Naive thymus-derived CD4-positive, alpha-beta T cell (primary cell): ENCODE measurements at regions not wholly inside any gene's neighbourhood (a gene's known extent, or its start where the extent isn't known, plus 50 kb on each side); places are given as distances from the start of the nearest gene placed in this dataset.

Experiments used
- ATAC-seq: fragments of 150-1000 bp; cut with Tn5 transposase; 2 replicates; pipeline ENCODE4 v1.10.0; 2021; ENCODE audit warnings: mild to moderate bottlenecking, moderate library complexity
- CTCF ChIA-PET: fragments of 350-600 bp; sonication (Branson Sonifier 250); formaldehyde crosslinking; loops from one replicate; lab custom pipeline; 2021; ENCODE audit warnings: antibody characterized with exemption; lab: Charles Lee
- POLR2A ChIA-PET: fragments of 350-600 bp; sonication (Branson Sonifier 250); formaldehyde crosslinking; loops from one replicate; lab custom pipeline; 2021; ENCODE audit warnings: antibody characterized with exemption, inconsistent platforms; lab: Charles Lee
- DNase-seq, 9 donors: peaks; one replicate each; pipeline versions ENCODE4 v3.0.0 to v3.0.0-alpha.2; 2020 to 2022; ENCODE audit warnings: mixed read lengths in 1 of 9
- H3K27ac ChIP-seq: one replicate; pipeline ENCODE4 v1.7.0; 2013; ENCODE audit warnings: mild to moderate bottlenecking, low read depth, low read length, moderate library complexity
- H3K27me3 ChIP-seq, 2 donors: one replicate each; pipeline ENCODE4 v1.7.0; 2013; ENCODE audit warnings: low read length in 2 of 2, mild to moderate bottlenecking in 2 of 2, moderate library complexity in 2 of 2; ENCODE audit not compliant: control insufficient read depth in 2 of 2, insufficient read depth in 2 of 2
- H3K36me3 ChIP-seq, 3 experiments: 1 replicate in 2 of 3; 2 replicates in 1 of 3; pipeline ENCODE4 v1.7.0; 2013; ENCODE audit warnings: low read length in 3 of 3, mild to moderate bottlenecking in 3 of 3, moderate library complexity in 1 of 3; ENCODE audit not compliant: insufficient read depth in 3 of 3, control insufficient read depth in 2 of 3
- H3K4me1 ChIP-seq, 2 donors: one replicate each; pipeline ENCODE4 v1.7.0; 2013; ENCODE audit warnings: low read length in 2 of 2, mild to moderate bottlenecking in 2 of 2, moderate library complexity in 1 of 2; ENCODE audit not compliant: control insufficient read depth in 2 of 2, insufficient read depth in 2 of 2
- H3K4me3 ChIP-seq: 2 replicates; pipeline ENCODE4 v1.7.0; 2013; ENCODE audit warnings: mild to moderate bottlenecking, low read length
- H3K9me3 ChIP-seq, 3 experiments: 1 replicate in 2 of 3; 2 replicates in 1 of 3; pipeline ENCODE4 v1.7.0; 2013; ENCODE audit warnings: low read length in 3 of 3; ENCODE audit not compliant: control insufficient read depth in 2 of 3
- H3K27ac Mint-ChIP-seq, 9 donors: one replicate each; pipeline ENCODE4 v1.8.0; 2020 to 2022; ENCODE audit warnings: mixed read lengths in 9 of 9, mild to moderate bottlenecking in 8 of 9, moderate library complexity in 5 of 9, inconsistent platforms in 2 of 9
- H3K27me3 Mint-ChIP-seq, 5 donors: one replicate each; pipeline ENCODE4 v1.8.0; 2021 to 2022; ENCODE audit warnings: mixed read lengths in 5 of 5, mild to moderate bottlenecking in 1 of 5
- H3K36me3 Mint-ChIP-seq, 5 donors: one replicate each; pipeline ENCODE4 v1.8.0; 2020 to 2022; ENCODE audit warnings: mixed read lengths in 5 of 5, mild to moderate bottlenecking in 3 of 5, inconsistent platforms in 1 of 5
- H3K4me1 Mint-ChIP-seq, 7 donors: one replicate each; pipeline ENCODE4 v1.8.0; 2020 to 2022; ENCODE audit warnings: mixed read lengths in 7 of 7, mild to moderate bottlenecking in 3 of 7, inconsistent platforms in 1 of 7
- H3K4me3 Mint-ChIP-seq, 10 donors: one replicate each; pipeline ENCODE4 v1.8.0; 2020 to 2022; ENCODE audit warnings: mild to moderate bottlenecking in 10 of 10, mixed read lengths in 10 of 10, moderate library complexity in 6 of 10, inconsistent platforms in 2 of 10
- H3K9me3 Mint-ChIP-seq, 11 donors: one replicate each; pipeline ENCODE4 v1.8.0; 2020 to 2022; ENCODE audit warnings: mixed read lengths in 11 of 11, mild to moderate bottlenecking in 4 of 11, inconsistent platforms in 1 of 11, moderate library complexity in 1 of 11
- intact Hi-C, 2 donors: fragments of 100-400 bp; cut with micrococcal nuclease; formaldehyde crosslinking; loops; one replicate each; pipeline ENCODE4 v1.15.1; 2023

DNA sequence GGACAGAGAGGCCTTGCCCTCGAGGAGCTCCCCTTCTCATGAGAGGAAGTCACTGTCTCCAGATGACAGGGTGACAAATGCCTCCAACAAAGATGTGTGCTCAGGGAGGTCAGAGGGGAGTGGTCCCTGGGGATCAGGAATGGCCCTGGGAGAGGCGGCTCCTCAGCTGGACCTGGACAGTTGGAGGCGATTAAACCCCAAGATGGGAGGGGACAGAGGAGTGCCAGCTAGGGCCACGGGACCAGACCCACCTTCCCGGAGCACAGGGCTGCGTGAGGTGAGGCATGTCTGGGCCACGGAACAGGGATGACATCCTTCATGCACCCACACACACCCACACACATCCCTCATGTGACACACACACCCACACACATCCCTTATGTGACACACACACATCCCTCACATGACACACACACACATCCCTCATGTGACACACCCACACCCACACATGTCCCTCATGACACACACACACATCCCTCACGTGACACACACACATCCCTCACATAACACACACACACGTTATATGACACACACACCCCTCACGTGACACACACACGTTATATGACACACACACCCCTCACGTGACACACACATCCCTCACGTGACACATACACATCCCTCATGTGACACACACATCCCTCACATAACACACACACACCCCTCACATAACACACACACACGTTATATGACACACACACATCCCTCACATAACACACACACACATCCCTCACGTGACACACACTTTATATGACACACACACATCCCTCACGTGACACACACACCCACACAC lies 57.4 kb upstream of the SLCO4A1 start:
- Mint-ChIP-seq H3K4me3 (no peak overlapping the region), H3K27me3 (peaks cover 20 to 43% (median 35%) of the 10 kb centered on the region in 5 donors), H3K27ac (no peak overlapping the region), H3K4me1 (peaks cover 0 to 5% (median 3%) of the 10 kb centered on the region in 7 donors), H3K36me3 (peaks cover 0 to 5% (median 0%) of the 10 kb centered on the region in 5 donors), H3K9me3 (no peaks in the 10 kb centered on the region)
- no peaks in the 10 kb centered on the region for H3K9me3 ChIP-seq
- intact Hi-C loops, result no loop called here
- H3K4me3 ChIP-seq, result no peak overlapping the region
- POLR2A ChIA-PET, result no interaction called here
- ATAC-seq (no peak), DNase-seq (no peak)
- H3K36me3 ChIP-seq, result no peaks in the 10 kb centered on the region
- H3K27me3 ChIP-seq, result peaks cover 0 to 4% of the 10 kb centered on the region in 2 donors
- H3K27ac ChIP-seq, result no peak overlapping the region
- H3K4me1 ChIP-seq, result no peaks in the 10 kb centered on the region
- CTCF ChIA-PET, result no interaction called here

DNA sequence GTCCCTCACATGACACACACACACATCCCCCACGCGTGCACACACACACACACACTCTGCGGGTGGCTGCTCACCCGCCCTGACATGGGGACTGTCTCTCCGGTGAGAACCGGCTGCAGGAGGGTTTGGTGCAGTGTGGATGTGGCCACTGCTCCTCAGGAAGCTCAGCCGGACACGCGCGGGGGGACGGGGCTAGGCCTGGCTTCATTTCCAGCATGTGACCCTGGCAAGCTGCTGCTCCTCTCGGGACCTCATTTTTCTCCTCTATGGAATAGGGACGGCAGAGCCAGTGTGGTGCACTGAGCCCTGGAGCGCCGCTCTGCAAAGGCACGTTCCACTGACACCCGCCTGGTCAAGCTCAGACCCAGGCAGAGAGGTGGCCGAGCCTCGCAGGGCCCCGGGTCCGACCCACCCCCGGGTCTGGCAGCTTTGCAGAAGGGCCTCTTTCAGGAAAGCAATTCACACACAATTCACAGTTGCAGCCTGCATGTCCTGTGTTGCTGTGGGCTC lies 56.8 kb upstream of the SLCO4A1 start:
- no peaks in the 10 kb centered on the region for H3K9me3 Mint-ChIP-seq
- peaks cover 0 to 5% (median 3%) of the 10 kb centered on the region in 7 donors for H3K4me1 Mint-ChIP-seq
- H3K4me3 Mint-ChIP-seq, result no peak overlapping the region
- POLR2A ChIA-PET, result no interaction called here
- no peak overlapping the region for H3K27ac ChIP-seq
- H3K27me3 Mint-ChIP-seq, result peaks cover 16 to 41% (median 32%) of the 10 kb centered on the region in 5 donors
- no peak for DNase-seq
- intact Hi-C loops, result no loop called here
- no peak overlapping the region for H3K4me3 ChIP-seq
- peaks cover 0 to 5% (median 0%) of the 10 kb centered on the region in 5 donors for H3K36me3 Mint-ChIP-seq
- no peak overlapping the region for H3K27ac Mint-ChIP-seq
- H3K27me3 ChIP-seq, result no peaks in the 10 kb centered on the region
- no peaks in the 10 kb centered on the region for H3K4me1 ChIP-seq
- no peak for ATAC-seq
- H3K36me3 ChIP-seq, result no peaks in the 10 kb centered on the region
- no peaks in the 10 kb centered on the region for H3K9me3 ChIP-seq
- CTCF ChIA-PET, result no interaction called here

DNA sequence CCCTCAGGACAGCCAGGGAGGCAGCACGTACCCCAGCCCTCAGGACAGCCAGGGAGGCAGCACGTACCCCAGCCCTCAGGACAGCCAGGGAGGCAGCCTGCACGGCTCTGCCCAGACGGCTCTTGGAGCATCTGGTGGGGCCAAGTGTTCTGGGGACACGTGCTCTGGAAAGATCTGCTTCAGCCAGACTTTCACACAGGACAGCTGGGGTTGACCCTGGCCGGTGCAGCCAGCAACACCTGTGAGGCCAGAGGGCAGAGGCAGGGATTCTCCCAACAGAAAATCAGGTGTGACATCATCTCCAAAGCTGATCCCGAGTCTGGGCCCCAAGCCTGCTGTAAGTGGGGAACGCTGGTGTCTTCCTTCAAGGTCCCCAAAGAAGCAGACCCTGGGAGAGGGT lies 55.5 kb upstream of the SLCO4A1 start:
- Mint-ChIP-seq H3K36me3 (peaks cover 0 to 5% (median 0%) of the 10 kb centered on the region in 5 donors), H3K4me3 (no peak overlapping the region), H3K4me1 (peaks cover 0 to 5% (median under 1%) of the 10 kb centered on the region in 7 donors), H3K27ac (no peak overlapping the region), H3K9me3 (no peaks in the 10 kb centered on the region), H3K27me3 (peaks cover 16 to 45% (median 31%) of the 10 kb centered on the region in 5 donors)
- no peaks in the 10 kb centered on the region for H3K27me3 ChIP-seq
- intact Hi-C loops, result no loop called here
- DNase-seq (no peak), ATAC-seq (no peak)
- H3K36me3 ChIP-seq, result no peaks in the 10 kb centered on the region
- ChIA-PET CTCF (no interaction called here), POLR2A (no interaction called here)
- no peaks in the 10 kb centered on the region for H3K4me1 ChIP-seq
- no peaks in the 10 kb centered on the region for H3K9me3 ChIP-seq
- no peak overlapping the region for H3K27ac ChIP-seq
- no peak overlapping the region for H3K4me3 ChIP-seq

DNA sequence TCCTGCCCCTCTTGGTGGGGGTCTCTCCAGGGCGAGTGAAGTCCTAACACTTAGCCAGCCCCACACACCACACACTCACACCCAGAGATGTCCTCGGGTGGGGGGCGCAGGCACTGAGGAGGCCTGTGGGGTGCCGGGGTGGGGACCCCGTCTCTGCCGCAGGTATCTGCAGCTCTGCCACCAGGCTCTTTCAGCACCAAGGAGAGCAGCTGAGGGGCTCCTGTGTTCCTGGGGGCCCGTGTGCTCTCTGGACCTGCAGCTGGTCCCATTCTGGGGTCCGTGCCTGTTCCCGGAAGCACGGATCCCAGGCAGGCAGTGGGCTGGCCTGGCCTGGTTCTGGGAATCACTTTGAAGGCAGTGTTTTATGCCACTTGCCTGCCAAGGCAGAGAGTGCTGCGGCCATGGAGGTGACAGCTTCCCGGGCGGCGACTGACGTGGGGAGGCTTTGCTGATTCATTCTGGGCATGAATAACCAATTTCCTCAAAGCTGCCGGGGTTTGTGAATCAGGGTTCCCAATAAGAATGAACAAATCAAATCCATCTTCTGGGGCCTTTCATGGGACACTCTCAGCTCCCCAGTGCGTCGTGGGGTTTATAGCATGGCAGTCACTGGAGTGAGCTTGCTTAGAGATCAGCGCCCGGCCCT lies 54.4 kb upstream of the SLCO4A1 start:
- no peaks in the 10 kb centered on the region for H3K27me3 ChIP-seq
- H3K9me3 ChIP-seq, result no peaks in the 10 kb centered on the region
- H3K36me3 ChIP-seq, result no peaks in the 10 kb centered on the region
- H3K9me3 Mint-ChIP-seq, result peaks cover 0 to 2% (median 0%) of the 10 kb centered on the region in 11 donors
- H3K27ac Mint-ChIP-seq, result no peak overlapping the region
- peaks cover 0 to 3% (median 0%) of the 10 kb centered on the region in 5 donors for H3K36me3 Mint-ChIP-seq
- DNase-seq, result no peak
- peak; percentile 40 for ATAC-seq
- H3K4me1 ChIP-seq, result no peaks in the 10 kb centered on the region
- H3K4me3 Mint-ChIP-seq, result no peak overlapping the region
- CTCF ChIA-PET, result no interaction called here
- POLR2A ChIA-PET, result no interaction called here
- H3K27ac ChIP-seq, result no peak overlapping the region
- H3K4me3 ChIP-seq, result no peak overlapping the region
- peaks cover 11 to 36% (median 26%) of the 10 kb centered on the region in 5 donors for H3K27me3 Mint-ChIP-seq
- peaks cover 0 to 4% (median 0%) of the 10 kb centered on the region in 7 donors for H3K4me1 Mint-ChIP-seq
- intact Hi-C loops, result no loop called here

DNA sequence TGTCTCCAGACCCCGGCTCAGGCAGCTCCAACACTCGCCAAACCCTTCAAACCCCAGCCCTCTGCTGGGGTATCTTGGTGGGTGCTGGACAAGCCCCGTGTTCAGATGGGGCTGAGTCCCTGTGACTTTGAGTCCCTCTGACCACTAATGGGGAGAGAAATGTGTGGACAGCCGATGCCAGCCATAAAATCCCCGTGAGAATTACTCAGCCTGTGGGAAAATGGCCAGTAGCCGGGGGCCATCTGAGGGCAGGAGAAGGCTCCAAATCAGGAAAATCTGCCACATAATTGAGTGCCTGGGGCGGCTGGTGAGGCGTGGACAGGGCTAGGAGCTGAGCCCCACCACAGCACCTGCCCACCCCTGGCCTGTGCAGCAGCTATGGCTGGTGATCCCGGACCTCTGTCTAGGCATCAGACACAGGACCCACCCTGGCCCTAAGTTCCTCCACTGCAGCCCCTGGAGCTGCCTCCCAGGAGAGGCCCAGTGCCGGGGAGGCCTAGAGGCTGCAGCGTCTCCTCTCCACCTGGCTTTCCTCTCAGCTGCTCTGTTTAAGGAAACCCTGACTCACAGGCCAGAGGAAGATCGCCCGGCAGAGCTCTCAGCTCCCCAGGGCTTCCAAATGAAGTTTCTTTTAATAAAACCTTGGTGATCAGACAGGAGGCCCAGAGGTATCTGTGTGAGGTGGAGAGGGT lies 53.7 kb upstream of the SLCO4A1 start:
- no peak overlapping the region for H3K27ac Mint-ChIP-seq
- Histone ChIP-seq H3K36me3 (no peaks in the 10 kb centered on the region), H3K27me3 (no peaks in the 10 kb centered on the region), H3K4me3 (no peak overlapping the region), H3K27ac (no peak overlapping the region), H3K9me3 (no peaks in the 10 kb centered on the region), H3K4me1 (no peaks in the 10 kb centered on the region)
- H3K4me3 Mint-ChIP-seq, result no peak overlapping the region
- peaks cover 5 to 29% (median 19%) of the 10 kb centered on the region in 5 donors for H3K27me3 Mint-ChIP-seq
- intact Hi-C loops, result no loop called here
- H3K4me1 Mint-ChIP-seq, result peaks cover 0 to 1% (median 0%) of the 10 kb centered on the region in 7 donors
- ChIA-PET CTCF (no interaction called here), POLR2A (no interaction called here)
- ATAC-seq (no peak), DNase-seq (no peak)
- H3K36me3 Mint-ChIP-seq, result no peaks in the 10 kb centered on the region
- H3K9me3 Mint-ChIP-seq, result peaks cover 0 to 2% (median 0%) of the 10 kb centered on the region in 11 donors

DNA sequence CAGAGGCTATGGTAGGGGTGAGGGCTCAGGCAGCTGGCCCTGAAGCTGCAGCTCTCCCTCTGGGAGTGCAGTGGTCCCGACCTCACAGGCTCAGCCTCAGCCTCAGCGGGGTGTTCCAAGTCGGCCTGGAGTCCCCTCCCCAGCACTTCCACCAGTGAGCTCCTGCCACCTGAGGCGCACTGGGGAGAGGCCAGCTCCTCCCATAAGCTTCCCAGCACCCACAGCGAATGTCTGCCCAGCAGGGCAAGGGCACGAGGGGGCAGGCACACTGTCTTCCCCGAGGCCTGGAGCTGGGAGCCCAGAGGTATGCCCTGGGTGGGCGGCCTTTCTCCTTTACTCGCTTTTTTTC lies 53.2 kb upstream of the SLCO4A1 start:
- Histone ChIP-seq H3K27me3 (no peaks in the 10 kb centered on the region), H3K9me3 (no peaks in the 10 kb centered on the region), H3K4me1 (no peaks in the 10 kb centered on the region), H3K27ac (no peak overlapping the region), H3K4me3 (no peak overlapping the region), H3K36me3 (no peaks in the 10 kb centered on the region)
- no peaks in the 10 kb centered on the region for H3K36me3 Mint-ChIP-seq
- intact Hi-C loops, result no loop called here
- H3K4me3 Mint-ChIP-seq, result no peak overlapping the region
- CTCF ChIA-PET, result no interaction called here
- no peak overlapping the region for H3K27ac Mint-ChIP-seq
- no peak for DNase-seq
- ATAC-seq, result no peak
- peaks cover 5 to 27% (median 14%) of the 10 kb centered on the region in 5 donors for H3K27me3 Mint-ChIP-seq
- POLR2A ChIA-PET, result no interaction called here
- H3K9me3 Mint-ChIP-seq, result peaks cover 0 to 2% (median 0%) of the 10 kb centered on the region in 11 donors
- peaks cover 0 to 1% (median 0%) of the 10 kb centered on the region in 7 donors for H3K4me1 Mint-ChIP-seq
